ENCODE measurements at regions not wholly inside any gene's neighbourhood (a gene's known extent, or its start where the extent isn't known, plus 50 kb on each side); places are given as distances from the start of the nearest gene placed in this dataset.
A peak's percentile ranks its signal among the peaks of the same experiment; 100 is the strongest.

- H3K9me3 Mint-ChIP-seq (ENCODE audit: unreplicated experiment) = peaks cover 5% of the 10 kb centered on the region
- H3K27me3 Mint-ChIP-seq (ENCODE audit: unreplicated experiment) = peaks cover 2% of the 10 kb centered on the region
- H3K4me1 Mint-ChIP-seq (ENCODE audit: low read depth, unreplicated experiment) = peaks cover 25% of the 10 kb centered on the region
- H3K27ac Mint-ChIP-seq (ENCODE audit: unreplicated experiment) = peak overlapping the region; percentile 92
- peaks cover 5% of the 10 kb centered on the region for H3K36me3 Mint-ChIP-seq (ENCODE audit: unreplicated experiment)
- H3K4me3 Mint-ChIP-seq (ENCODE audit: unreplicated experiment) = peak overlapping the region; percentile 12
- no peak for TF ChIP-seq CTCF (IDR thresholded peaks at IDR 0.05; ENCODE audit: partially characterized antibody, unreplicated experiment)
- DNase-seq = peak; percentile 27
These were observed 1403.1 kb upstream of the ALCAM start for GRCh38 chr3:103963599-103963998.

DNA sequence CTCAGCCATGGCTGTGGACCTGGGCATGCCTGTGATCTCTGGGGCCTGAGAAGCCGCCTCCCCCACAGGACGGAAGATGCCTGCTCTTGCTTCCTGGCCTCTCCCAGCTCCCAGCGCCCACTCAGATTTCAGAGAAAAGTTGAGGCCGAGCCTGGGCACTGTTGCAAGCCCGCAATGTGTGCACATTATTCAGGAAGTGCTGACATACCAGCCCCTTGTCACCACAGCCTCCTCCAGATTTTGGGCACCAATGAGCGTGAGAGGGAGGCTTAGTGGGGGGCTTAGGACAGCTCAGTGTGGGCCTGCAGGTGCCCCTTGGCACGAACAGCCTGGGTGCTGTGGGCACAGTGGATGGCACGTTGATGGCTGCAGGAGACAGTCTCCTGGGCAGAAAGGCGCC is 1400.9 kb upstream of the ALCAM start:
- H3K27me3 Mint-ChIP-seq (ENCODE audit: unreplicated experiment) = peaks cover 2% of the 10 kb centered on the region
- H3K9me3 Mint-ChIP-seq (ENCODE audit: unreplicated experiment) = peaks cover 5% of the 10 kb centered on the region
- no peak overlapping the region for H3K4me3 Mint-ChIP-seq (ENCODE audit: unreplicated experiment)
- H3K4me1 Mint-ChIP-seq (ENCODE audit: low read depth, unreplicated experiment) = peaks cover 34% of the 10 kb centered on the region
- no peak for TF ChIP-seq CTCF (IDR thresholded peaks at IDR 0.05; ENCODE audit: partially characterized antibody, unreplicated experiment)
- DNase-seq = no peak
- no peak overlapping the region for H3K27ac Mint-ChIP-seq (ENCODE audit: unreplicated experiment)
- H3K36me3 Mint-ChIP-seq (ENCODE audit: unreplicated experiment) = peaks cover 5% of the 10 kb centered on the region

DNA sequence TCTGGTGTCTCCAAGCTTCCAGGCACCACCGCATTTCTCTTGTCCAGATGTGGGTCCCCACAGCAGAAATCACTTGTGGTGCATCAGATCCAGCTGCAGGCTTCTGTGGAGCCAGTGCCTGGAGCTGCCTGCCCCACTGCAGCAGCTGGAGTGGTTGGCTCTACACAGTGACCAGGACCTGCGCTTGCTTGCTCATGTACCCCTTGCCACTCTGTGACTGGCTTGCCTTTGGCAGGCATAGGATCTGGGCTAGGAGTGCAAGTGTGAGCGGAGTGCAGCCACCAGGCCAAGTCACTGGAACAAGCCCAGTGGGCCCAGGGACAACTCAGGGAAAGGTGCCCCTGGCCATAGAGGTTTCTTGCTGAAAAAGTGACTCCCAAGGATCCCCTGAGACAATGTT is 1400.0 kb upstream of the ALCAM start:
- no peak for TF ChIP-seq CTCF (IDR thresholded peaks at IDR 0.05; ENCODE audit: partially characterized antibody, unreplicated experiment)
- Mint-ChIP-seq H3K4me3 (ENCODE audit: unreplicated experiment) (no peak overlapping the region), H3K9me3 (ENCODE audit: unreplicated experiment) (peaks cover 5% of the 10 kb centered on the region), H3K4me1 (ENCODE audit: low read depth, unreplicated experiment) (peaks cover 34% of the 10 kb centered on the region), H3K27me3 (ENCODE audit: unreplicated experiment) (peaks cover 2% of the 10 kb centered on the region), H3K27ac (ENCODE audit: unreplicated experiment) (no peak overlapping the region), H3K36me3 (ENCODE audit: unreplicated experiment) (peaks cover 5% of the 10 kb centered on the region)
- DNase-seq = no peak

- Mint-ChIP-seq H3K9me3 (ENCODE audit: unreplicated experiment) (peaks cover 5% of the 10 kb centered on the region), H3K4me3 (ENCODE audit: unreplicated experiment) (no peak overlapping the region), H3K36me3 (ENCODE audit: unreplicated experiment) (peaks cover 10% of the 10 kb centered on the region), H3K4me1 (ENCODE audit: low read depth, unreplicated experiment) (peaks cover 24% of the 10 kb centered on the region), H3K27me3 (ENCODE audit: unreplicated experiment) (peaks cover 2% of the 10 kb centered on the region), H3K27ac (ENCODE audit: unreplicated experiment) (no peak overlapping the region)
- no peak for DNase-seq
- TF ChIP-seq CTCF (IDR thresholded peaks at IDR 0.05; ENCODE audit: partially characterized antibody, unreplicated experiment) = no peak
These were observed 1398.6 kb upstream of the ALCAM start for GRCh38 chr3:103968131-103968530.

DNA sequence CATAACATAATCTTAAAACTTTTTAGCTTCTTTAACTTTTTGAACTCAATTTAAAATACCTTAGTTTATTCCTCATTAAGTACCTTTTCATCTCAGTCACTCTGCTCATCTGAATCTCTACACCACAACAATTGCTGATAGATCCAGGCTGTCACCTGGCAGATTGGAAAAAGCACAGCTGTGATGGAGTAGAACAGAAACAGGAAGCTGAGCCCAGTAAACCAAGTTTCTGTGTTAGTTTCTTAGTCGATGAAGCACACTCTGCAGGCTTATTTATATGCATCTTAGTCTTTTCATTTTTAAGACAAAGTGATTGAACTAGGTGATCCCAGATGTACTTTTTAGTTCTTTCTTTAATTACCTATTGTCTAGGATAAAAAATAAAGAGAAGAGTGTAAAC is 1398.0 kb upstream of the ALCAM start:
- Mint-ChIP-seq H3K27me3 (ENCODE audit: unreplicated experiment) (peaks cover 2% of the 10 kb centered on the region), H3K4me1 (ENCODE audit: low read depth, unreplicated experiment) (peaks cover 18% of the 10 kb centered on the region), H3K9me3 (ENCODE audit: unreplicated experiment) (peaks cover 3% of the 10 kb centered on the region), H3K36me3 (ENCODE audit: unreplicated experiment) (peaks cover 10% of the 10 kb centered on the region), H3K27ac (ENCODE audit: unreplicated experiment) (peak overlapping the region; percentile 85), H3K4me3 (ENCODE audit: unreplicated experiment) (no peak overlapping the region)
- no peak for TF ChIP-seq CTCF (IDR thresholded peaks at IDR 0.05; ENCODE audit: partially characterized antibody, unreplicated experiment)
- no peak for DNase-seq
